ENCODE measurements at regions not wholly inside any gene's neighbourhood (a gene's known extent, or its start where the extent isn't known, plus 50 kb on each side); places are given as distances from the start of the nearest gene placed in this dataset.

DNA sequence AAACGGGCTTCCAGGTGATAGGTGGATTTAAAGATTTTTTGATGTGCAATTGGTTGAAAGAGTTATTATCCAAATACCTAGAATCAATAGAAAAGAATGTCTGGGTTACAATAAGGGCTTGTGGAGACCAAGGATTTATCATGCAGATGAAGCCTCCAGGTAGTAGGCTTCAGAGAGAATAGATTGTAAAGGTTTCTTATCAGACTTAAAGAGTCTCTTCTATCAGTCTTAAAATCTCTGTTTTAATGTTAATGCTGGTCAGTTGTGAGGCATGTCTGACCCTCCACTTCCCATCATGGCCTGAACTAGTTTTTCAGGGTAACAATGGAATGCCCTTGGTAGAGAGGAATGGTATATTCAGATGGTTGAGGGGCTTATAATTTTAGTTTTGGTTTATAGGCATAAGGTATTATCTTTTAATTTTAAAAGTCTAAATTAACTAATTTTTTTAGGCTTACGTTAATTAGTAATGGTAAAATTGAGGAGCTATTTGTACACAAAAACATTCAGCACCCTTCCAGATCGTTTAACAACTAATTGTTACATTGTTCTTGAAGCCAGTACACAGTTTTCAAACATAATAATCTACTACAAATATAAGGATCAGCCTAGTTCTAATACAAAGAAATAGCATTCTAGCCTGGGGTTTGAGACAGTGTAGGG, 704.2 kb upstream of the MBL2 start:
- H3K4me3 Mint-ChIP-seq (ENCODE audit: unreplicated experiment) = no peak overlapping the region
- H3K27me3 Mint-ChIP-seq (ENCODE audit: unreplicated experiment) = no peaks in the 10 kb centered on the region
- no peak overlapping the region for H3K27ac Mint-ChIP-seq (ENCODE audit: unreplicated experiment)
- H3K9me3 Mint-ChIP-seq (ENCODE audit: unreplicated experiment) = no peaks in the 10 kb centered on the region
- no peaks in the 10 kb centered on the region for H3K4me1 Mint-ChIP-seq (ENCODE audit: low read depth, unreplicated experiment)
- no peak for TF ChIP-seq CTCF (IDR thresholded peaks at IDR 0.05; ENCODE audit: partially characterized antibody, unreplicated experiment)
- no peaks in the 10 kb centered on the region for H3K36me3 Mint-ChIP-seq (ENCODE audit: unreplicated experiment)
- no peak for DNase-seq

DNA sequence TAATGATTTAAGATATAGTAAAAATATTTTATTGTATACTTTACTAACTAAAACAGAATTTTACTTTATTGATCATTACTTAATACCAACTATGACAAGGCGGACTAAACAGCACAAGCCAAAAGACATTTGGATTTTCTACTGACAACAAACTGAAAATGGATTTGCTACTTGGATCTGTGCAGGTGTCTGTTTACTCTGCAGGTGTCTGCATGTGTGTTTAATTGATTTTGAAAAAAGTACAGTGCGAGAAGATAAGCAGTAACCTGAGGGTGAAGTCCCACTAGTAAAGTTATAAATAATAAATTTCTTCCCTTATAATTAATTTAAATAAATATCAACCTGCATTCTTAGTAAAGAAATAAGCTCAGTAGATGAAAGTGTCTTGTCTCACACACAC, 696.8 kb upstream of the MBL2 start:
- H3K36me3 Mint-ChIP-seq (ENCODE audit: unreplicated experiment) = no peaks in the 10 kb centered on the region
- H3K4me3 Mint-ChIP-seq (ENCODE audit: unreplicated experiment) = no peak overlapping the region
- H3K27ac Mint-ChIP-seq (ENCODE audit: unreplicated experiment) = no peak overlapping the region
- no peaks in the 10 kb centered on the region for H3K27me3 Mint-ChIP-seq (ENCODE audit: unreplicated experiment)
- TF ChIP-seq CTCF (IDR thresholded peaks at IDR 0.05; ENCODE audit: partially characterized antibody, unreplicated experiment) = no peak
- H3K4me1 Mint-ChIP-seq (ENCODE audit: low read depth, unreplicated experiment) = no peaks in the 10 kb centered on the region
- no peak for DNase-seq
- peaks cover 1% of the 10 kb centered on the region for H3K9me3 Mint-ChIP-seq (ENCODE audit: unreplicated experiment)

DNA sequence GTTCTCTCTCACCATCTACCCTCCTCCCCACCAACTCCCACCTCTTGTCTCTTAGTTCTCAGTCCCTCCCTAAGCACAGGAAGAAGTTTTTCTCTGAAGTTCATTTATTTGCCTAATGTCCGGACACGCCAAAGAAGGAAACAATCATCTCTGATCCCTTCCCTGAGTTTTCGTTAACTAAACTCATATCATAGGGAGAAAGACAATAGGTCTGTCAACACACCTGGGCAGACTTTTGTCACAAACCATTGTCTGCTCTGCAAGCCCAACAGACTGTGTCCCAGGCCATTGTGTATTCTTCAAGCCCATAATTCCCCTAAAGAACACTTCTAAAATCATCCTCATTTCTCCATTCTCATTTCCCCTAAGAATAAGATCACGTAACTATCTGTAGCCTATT, 691.0 kb upstream of the MBL2 start:
- DNase-seq = no peak
- H3K27me3 Mint-ChIP-seq (ENCODE audit: unreplicated experiment) = peaks cover 2% of the 10 kb centered on the region
- TF ChIP-seq CTCF (IDR thresholded peaks at IDR 0.05; ENCODE audit: partially characterized antibody, unreplicated experiment) = no peak
- H3K9me3 Mint-ChIP-seq (ENCODE audit: unreplicated experiment) = no peaks in the 10 kb centered on the region
- H3K27ac Mint-ChIP-seq (ENCODE audit: unreplicated experiment) = no peak overlapping the region
- no peaks in the 10 kb centered on the region for H3K36me3 Mint-ChIP-seq (ENCODE audit: unreplicated experiment)
- no peaks in the 10 kb centered on the region for H3K4me1 Mint-ChIP-seq (ENCODE audit: low read depth, unreplicated experiment)
- no peak overlapping the region for H3K4me3 Mint-ChIP-seq (ENCODE audit: unreplicated experiment)

DNA sequence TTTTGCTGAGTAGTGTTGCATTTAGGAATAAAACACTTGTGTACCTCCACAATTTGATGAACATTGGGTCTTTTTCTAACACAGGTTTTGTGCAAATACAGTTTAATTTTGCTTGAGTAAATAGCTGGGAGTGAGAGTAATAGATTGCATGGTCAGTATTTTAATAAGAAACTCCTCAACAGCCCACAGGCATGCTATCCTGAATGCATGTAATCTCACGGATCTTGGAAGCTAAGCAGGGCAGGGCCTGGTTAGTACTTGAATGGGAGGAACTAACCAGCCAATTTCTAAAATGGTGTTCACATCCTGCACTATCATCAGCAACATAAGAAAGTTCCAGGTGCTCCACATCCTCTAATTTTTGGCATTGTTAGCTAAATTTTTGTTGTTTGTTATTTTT, 685.4 kb upstream of the MBL2 start:
- Mint-ChIP-seq H3K27ac (ENCODE audit: unreplicated experiment) (no peak overlapping the region), H3K4me1 (ENCODE audit: low read depth, unreplicated experiment) (peaks cover 5% of the 10 kb centered on the region), H3K27me3 (ENCODE audit: unreplicated experiment) (no peaks in the 10 kb centered on the region), H3K36me3 (ENCODE audit: unreplicated experiment) (no peaks in the 10 kb centered on the region), H3K4me3 (ENCODE audit: unreplicated experiment) (no peak overlapping the region), H3K9me3 (ENCODE audit: unreplicated experiment) (no peaks in the 10 kb centered on the region)
- no peak for TF ChIP-seq CTCF (IDR thresholded peaks at IDR 0.05; ENCODE audit: partially characterized antibody, unreplicated experiment)
- DNase-seq = no peak

- H3K27me3 Mint-ChIP-seq (ENCODE audit: unreplicated experiment) = no peaks in the 10 kb centered on the region
- peaks cover 3% of the 10 kb centered on the region for H3K36me3 Mint-ChIP-seq (ENCODE audit: unreplicated experiment)
- TF ChIP-seq CTCF (IDR thresholded peaks at IDR 0.05; ENCODE audit: partially characterized antibody, unreplicated experiment) = peak; percentile 22
- no peak overlapping the region for H3K4me3 Mint-ChIP-seq (ENCODE audit: unreplicated experiment)
- no peak for DNase-seq
- no peaks in the 10 kb centered on the region for H3K9me3 Mint-ChIP-seq (ENCODE audit: unreplicated experiment)
- peaks cover 5% of the 10 kb centered on the region for H3K4me1 Mint-ChIP-seq (ENCODE audit: low read depth, unreplicated experiment)
- H3K27ac Mint-ChIP-seq (ENCODE audit: unreplicated experiment) = no peak overlapping the region
Observed at GRCh38 chr10:53453196-53453595, 680.6 kb upstream of the MBL2 start.
